ENCODE measurements at regions not wholly inside any gene's neighbourhood (a gene's known extent, or its start where the extent isn't known, plus 50 kb on each side); places are given as distances from the start of the nearest gene placed in this dataset.

DNA sequence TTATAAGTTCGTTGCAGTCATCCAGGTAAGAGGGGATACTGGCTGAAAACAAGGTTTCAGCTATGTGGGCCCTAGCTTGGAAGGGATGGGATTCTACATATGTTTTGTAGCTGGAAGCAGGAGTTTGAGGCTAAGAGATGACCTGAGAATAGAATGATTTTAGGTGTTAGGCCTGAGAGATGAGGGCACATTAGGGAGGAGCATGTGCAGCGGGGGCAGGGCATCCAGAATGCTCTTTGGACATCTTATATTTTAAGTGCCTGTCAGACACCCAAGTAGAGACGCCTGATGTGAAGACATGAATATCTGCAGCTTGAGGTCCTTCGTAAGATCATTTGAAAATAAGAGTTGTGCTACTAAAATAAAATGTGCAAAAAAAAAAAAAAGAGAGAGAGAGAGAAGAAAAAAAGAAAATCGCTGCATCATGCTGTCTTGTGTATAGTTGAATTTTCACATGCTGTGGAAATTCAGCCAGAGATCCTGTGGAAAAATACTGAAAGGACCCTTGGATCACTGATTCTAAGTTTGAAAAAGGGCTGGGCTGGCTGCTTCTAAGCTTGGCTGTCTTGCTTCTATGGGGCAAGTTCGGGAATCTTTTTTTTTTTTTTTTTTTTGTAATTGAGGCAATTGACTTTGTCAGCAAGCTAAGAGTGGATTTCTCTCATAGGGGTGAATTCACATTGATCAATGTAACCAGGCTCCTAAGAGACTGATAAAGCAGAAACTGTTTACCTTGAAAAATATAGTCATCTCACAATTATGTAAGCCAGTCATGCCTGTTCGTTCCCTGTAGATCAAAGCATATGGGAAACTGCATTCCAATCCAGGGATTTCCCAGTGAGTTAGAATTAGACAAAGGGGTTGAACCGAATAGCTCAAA, 341.0 kb upstream of the GATB start:
- Histone ChIP-seq H3K4me3 (ENCODE audit: low read length) (no peak overlapping the region), H3K9ac (ENCODE audit: low read length) (no peak overlapping the region), H3K36me3 (ENCODE audit: control insufficient read depth, insufficient read depth, low read length) (no peaks in the 10 kb centered on the region), H3K27me3 (ENCODE audit: control insufficient read depth, insufficient read depth, low read length) (no peaks in the 10 kb centered on the region), H3K27ac (ENCODE audit: low read depth, low read length) (no peak overlapping the region), H3K4me1 (ENCODE audit: control insufficient read depth, insufficient read depth, low read length) (peaks cover 6% of the 10 kb centered on the region)

DNA sequence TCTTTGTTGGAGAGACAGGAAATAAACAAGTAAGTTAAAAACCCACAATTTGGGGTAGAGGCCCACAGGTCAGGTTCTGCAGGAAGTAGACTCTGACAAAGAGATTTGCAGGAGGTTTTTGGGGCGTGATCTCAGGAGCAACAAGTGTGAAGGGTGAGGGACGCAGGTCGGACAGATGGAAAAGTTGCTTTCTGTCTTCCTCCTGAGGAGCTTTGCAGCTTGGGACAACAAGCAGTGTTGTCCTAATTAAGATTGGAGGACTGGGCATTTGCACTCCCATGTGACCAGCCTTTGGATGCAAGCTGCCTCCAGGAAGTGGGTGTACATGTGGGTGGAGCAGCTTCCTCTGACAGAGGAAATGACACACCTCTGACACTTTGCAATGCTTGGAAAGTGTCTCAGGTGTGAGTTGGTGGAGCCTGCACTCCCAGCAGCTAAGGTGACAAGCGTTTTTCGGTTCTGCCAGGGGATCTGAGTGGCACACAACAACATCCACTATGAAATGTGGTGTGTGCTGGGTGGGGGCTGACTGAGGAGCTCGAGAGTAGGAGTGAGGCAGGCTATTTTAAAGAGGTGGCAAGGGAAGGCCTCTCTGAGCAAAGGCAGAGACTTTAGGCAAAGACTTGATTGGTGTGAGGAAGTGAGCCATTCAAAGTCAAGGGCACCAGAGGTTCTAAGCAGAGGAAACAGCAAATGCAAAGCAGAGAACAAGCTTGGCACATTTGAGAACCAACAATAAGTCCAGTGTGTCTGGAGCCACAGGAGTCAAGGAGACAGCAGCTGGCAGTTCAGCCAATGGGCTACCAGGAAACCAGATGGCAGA, 339.8 kb upstream of the GATB start:
- Histone ChIP-seq H3K36me3 (ENCODE audit: control insufficient read depth, insufficient read depth, low read length) (no peaks in the 10 kb centered on the region), H3K4me3 (ENCODE audit: low read length) (no peak overlapping the region), H3K27ac (ENCODE audit: low read depth, low read length) (no peak overlapping the region), H3K27me3 (ENCODE audit: control insufficient read depth, insufficient read depth, low read length) (no peaks in the 10 kb centered on the region), H3K9ac (ENCODE audit: low read length) (no peak overlapping the region), H3K4me1 (ENCODE audit: control insufficient read depth, insufficient read depth, low read length) (peaks cover 2% of the 10 kb centered on the region)

DNA sequence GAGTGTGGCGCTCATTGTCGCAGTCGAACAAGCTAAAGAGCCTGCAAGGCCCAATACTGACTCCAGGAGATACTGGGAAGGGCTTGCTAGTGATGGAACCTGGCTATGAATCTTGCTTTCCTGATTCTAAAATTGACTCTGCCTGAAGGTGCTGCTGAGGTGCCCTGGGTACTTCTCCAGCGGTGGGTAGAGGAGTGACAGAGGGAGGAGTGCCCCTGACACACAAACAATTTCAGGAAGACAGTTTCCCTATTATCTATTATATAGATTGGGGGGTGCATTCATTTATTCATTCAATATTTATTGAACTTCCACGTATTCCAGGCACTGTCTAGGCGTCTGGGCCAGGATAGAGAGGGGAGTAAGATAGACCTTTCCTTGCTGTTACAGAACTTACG, 339.2 kb upstream of the GATB start:
- Histone ChIP-seq H3K27ac (ENCODE audit: low read depth, low read length) (no peak overlapping the region), H3K27me3 (ENCODE audit: control insufficient read depth, insufficient read depth, low read length) (no peaks in the 10 kb centered on the region), H3K4me1 (ENCODE audit: control insufficient read depth, insufficient read depth, low read length) (peaks cover 4% of the 10 kb centered on the region)

DNA sequence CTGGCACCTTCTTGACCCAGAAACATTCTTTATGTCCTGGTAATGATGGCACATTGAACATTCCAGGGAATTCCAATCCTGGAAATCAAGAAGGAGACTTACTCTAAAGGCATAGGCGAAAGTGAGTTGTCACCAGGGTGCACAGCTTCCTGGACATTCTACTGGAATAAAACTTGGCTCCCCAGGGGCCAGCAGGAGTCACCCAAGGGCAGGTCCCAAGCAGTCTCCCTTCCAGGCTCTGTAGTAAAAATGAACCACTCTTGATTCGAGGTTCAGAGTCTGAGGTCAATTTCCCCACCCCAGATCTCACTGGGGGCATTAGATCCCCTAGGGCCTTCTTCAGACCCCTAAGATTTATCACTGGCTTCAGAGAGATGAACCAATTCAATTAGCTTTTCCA, 338.7 kb upstream of the GATB start:
- H3K27me3 ChIP-seq (ENCODE audit: control insufficient read depth, insufficient read depth, low read length), result no peaks in the 10 kb centered on the region
- no peak overlapping the region for H3K27ac ChIP-seq (ENCODE audit: low read depth, low read length)
- H3K36me3 ChIP-seq (ENCODE audit: control insufficient read depth, insufficient read depth, low read length), result no peaks in the 10 kb centered on the region
- peaks cover 4% of the 10 kb centered on the region for H3K4me1 ChIP-seq (ENCODE audit: control insufficient read depth, insufficient read depth, low read length)
- no peak overlapping the region for H3K9ac ChIP-seq (ENCODE audit: low read length)
- H3K4me3 ChIP-seq (ENCODE audit: low read length), result no peak overlapping the region

More for the DNA sequence above, 339.2 kb upstream of the GATB start:
- Histone ChIP-seq H3K36me3 (ENCODE audit: control insufficient read depth, insufficient read depth, low read length) (no peaks in the 10 kb centered on the region), H3K9ac (ENCODE audit: low read length) (no peak overlapping the region), H3K4me3 (ENCODE audit: low read length) (no peak overlapping the region)

DNA sequence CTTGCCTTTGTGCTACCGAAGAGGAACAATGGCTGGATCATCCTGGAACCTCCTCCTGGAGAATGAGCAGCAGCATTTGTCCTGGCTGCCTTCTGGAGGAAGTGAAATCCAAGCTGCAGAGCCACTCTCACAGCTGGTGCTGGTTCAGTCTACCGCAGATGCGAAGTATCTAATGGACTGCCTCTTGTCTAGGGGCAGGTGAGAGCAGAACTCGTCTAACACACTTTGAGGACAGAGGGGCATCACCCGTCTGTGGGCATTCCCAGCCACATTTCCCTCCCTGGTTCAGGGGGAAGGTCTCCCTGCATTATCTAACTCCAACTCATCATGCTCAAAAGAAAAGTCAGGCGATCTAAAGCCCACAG, 338.2 kb upstream of the GATB start:
- H3K9ac ChIP-seq (ENCODE audit: low read length), result no peak overlapping the region
- no peak overlapping the region for H3K27ac ChIP-seq (ENCODE audit: low read depth, low read length)
- H3K4me1 ChIP-seq (ENCODE audit: control insufficient read depth, insufficient read depth, low read length), result peaks cover 4% of the 10 kb centered on the region
- H3K4me3 ChIP-seq (ENCODE audit: low read length), result no peak overlapping the region
- H3K27me3 ChIP-seq (ENCODE audit: control insufficient read depth, insufficient read depth, low read length), result no peaks in the 10 kb centered on the region
- no peaks in the 10 kb centered on the region for H3K36me3 ChIP-seq (ENCODE audit: control insufficient read depth, insufficient read depth, low read length)

DNA sequence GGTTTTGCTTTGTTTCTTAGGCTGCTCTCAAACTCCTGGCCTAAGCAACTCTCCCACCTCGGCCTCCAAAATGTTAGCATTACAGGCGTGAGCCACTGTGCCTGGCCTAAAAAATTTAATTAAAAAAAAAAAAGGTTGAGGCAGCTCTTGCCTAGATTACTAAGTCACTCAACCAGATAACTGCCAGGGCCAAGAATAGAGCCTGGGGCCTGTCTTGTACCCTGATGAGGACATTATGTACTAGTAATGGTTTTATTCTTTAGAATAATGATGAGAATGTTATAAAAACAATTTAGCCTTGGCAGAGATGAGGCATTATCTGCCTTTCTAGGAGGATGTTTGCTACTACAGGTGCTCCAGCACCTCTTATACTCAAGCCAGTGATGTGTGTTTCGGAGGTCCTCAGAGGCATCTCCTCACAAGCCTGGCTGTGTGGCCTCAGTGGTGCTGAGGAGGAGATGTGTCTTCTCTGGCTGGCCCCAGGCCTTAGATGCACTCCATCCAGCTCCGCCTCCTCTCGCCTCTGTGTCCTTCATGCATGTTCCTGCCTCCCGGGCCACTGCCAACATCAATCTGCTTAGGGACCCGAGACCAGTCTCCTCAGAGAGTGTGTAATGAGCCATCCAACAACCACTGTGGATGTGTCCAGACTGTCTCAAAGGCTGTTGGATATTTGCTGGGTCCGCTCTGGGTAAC, 337.7 kb upstream of the GATB start:
- Histone ChIP-seq H3K27me3 (ENCODE audit: control insufficient read depth, insufficient read depth, low read length) (no peaks in the 10 kb centered on the region), H3K4me1 (ENCODE audit: control insufficient read depth, insufficient read depth, low read length) (peaks cover 4% of the 10 kb centered on the region), H3K9ac (ENCODE audit: low read length) (no peak overlapping the region), H3K4me3 (ENCODE audit: low read length) (no peak overlapping the region), H3K27ac (ENCODE audit: low read depth, low read length) (no peak overlapping the region), H3K36me3 (ENCODE audit: control insufficient read depth, insufficient read depth, low read length) (no peaks in the 10 kb centered on the region)

DNA sequence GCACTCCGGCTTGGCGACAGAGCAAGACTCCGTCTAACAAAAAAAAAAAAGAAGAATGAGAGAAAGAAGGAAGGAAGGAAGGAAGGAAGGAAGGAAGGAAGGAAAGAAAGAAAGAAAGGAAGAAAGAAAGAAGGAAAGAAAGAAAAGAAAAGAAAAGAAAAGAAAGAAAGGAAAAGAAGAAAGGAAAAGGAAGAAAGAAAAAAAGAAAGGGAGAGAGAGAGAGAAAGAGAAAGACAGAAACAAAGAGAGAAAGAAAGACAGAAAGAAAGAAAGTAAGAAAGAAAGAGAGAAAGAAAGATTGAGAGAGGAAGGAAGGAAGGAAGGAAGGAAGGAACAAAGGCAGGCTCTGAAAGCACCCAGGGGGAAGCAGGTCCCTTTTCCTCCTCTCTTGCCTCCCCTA, 336.6 kb upstream of the GATB start:
- Histone ChIP-seq H3K36me3 (ENCODE audit: control insufficient read depth, insufficient read depth, low read length) (no peaks in the 10 kb centered on the region), H3K4me3 (ENCODE audit: low read length) (no peak overlapping the region), H3K27ac (ENCODE audit: low read depth, low read length) (no peak overlapping the region), H3K27me3 (ENCODE audit: control insufficient read depth, insufficient read depth, low read length) (no peaks in the 10 kb centered on the region), H3K9ac (ENCODE audit: low read length) (no peak overlapping the region), H3K4me1 (ENCODE audit: control insufficient read depth, insufficient read depth, low read length) (peaks cover 4% of the 10 kb centered on the region)

DNA sequence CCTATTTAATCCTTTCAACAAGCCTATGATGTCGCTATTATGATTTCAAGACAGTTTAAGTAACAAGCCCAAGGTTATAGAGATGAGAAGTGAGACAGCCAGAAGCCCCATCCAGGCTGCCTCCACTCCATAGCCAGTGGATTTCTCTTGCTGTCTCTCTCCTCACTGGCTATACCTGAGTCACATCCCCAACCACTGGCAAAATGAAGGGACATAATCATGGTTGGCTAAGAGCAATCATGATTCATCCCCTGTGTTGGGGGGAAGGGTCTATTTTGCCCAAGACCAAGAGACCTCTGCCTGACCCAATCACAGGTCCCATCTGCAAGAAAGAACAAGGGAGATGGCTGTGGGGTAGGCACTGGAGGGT, 334.9 kb upstream of the GATB start:
- Histone ChIP-seq H3K4me1 (ENCODE audit: control insufficient read depth, insufficient read depth, low read length) (peaks cover 4% of the 10 kb centered on the region), H3K4me3 (ENCODE audit: low read length) (no peak overlapping the region), H3K27ac (ENCODE audit: low read depth, low read length) (no peak overlapping the region), H3K9ac (ENCODE audit: low read length) (no peak overlapping the region), H3K27me3 (ENCODE audit: control insufficient read depth, insufficient read depth, low read length) (no peaks in the 10 kb centered on the region), H3K36me3 (ENCODE audit: control insufficient read depth, insufficient read depth, low read length) (no peaks in the 10 kb centered on the region)

DNA sequence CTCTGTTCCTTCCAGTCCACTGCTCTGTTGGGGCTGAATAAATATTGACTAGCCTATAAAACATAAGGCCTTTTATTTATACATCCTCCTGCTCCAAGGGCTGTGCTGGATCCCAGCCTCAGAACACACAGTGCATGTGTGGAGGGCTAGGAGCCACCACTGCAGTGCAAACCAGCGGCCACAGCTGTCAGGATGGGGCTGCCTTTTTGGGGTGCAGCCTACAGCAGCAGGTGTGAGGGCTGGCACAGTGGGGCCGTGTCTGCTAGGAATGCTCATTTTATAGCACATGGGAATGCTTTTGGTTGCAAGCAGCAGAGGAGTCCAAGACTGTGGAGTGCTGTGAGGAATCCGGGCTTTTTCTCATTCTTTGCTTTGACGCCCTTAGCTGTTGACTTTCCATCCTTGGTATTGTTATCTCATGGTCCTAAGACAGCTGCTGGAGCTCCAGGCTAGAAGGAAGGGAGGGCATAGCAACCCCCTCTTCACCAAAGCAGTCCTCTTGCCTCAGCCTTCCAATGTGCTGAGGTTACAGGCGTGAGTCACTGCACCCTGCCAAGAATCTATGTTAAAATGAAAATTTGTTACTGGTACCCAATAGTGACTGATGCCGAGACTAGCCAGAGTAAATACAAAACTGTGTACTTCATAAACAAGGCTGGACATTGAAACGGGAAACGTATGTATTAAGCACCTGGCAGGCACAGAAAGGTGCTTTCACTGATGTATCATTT, 334.3 kb upstream of the GATB start:
- H3K36me3 ChIP-seq (ENCODE audit: control insufficient read depth, insufficient read depth, low read length), result no peaks in the 10 kb centered on the region
- H3K4me3 ChIP-seq (ENCODE audit: low read length), result no peak overlapping the region
- H3K9ac ChIP-seq (ENCODE audit: low read length), result no peak overlapping the region
- no peak overlapping the region for H3K27ac ChIP-seq (ENCODE audit: low read depth, low read length)
- H3K27me3 ChIP-seq (ENCODE audit: control insufficient read depth, insufficient read depth, low read length), result no peaks in the 10 kb centered on the region
- peaks cover 4% of the 10 kb centered on the region for H3K4me1 ChIP-seq (ENCODE audit: control insufficient read depth, insufficient read depth, low read length)

DNA sequence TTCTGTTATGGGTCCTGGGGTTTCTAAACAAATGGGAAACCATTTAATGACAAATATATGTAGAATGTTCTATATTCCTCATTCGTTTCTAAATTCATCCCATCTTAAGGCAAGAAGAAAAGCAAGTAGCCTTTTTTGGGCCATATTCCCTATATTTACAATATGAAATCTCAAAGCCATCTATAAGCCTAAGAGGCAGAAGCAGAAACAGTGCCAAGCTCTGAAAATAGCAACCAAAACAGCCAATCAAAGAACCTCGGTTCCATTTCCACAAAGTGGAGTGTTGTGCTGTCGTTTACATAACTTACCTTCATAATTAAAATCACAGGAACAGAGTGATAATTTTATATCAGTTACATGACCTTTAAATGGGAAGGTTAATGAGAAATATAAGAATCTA, 330.6 kb upstream of the GATB start:
- no peak overlapping the region for H3K9ac ChIP-seq (ENCODE audit: low read length)
- H3K27ac ChIP-seq (ENCODE audit: low read depth, low read length), result no peak overlapping the region
- H3K27me3 ChIP-seq (ENCODE audit: control insufficient read depth, insufficient read depth, low read length), result no peaks in the 10 kb centered on the region
- no peaks in the 10 kb centered on the region for H3K36me3 ChIP-seq (ENCODE audit: control insufficient read depth, insufficient read depth, low read length)
- peaks cover 4% of the 10 kb centered on the region for H3K4me1 ChIP-seq (ENCODE audit: control insufficient read depth, insufficient read depth, low read length)
- H3K4me3 ChIP-seq (ENCODE audit: low read length), result no peak overlapping the region

DNA sequence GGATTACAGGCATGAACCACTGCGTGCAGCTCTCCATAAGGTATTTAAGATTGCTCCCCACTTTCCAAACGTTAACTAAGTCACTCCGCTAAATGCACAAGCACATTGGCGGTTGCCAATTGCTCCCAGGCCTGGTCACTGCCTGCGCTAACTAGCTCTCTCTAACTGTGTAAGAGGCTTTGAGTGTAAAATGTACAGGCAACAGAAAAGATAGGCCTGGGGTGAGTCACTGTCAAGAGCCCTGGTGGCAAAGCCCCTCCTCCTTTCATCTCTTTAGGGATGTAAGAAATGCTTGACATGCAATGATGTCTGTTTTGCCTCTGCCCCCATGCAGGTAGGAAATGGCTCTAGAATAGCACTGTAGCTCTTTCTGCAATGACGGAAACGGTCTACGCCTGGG, 329.7 kb upstream of the GATB start:
- Histone ChIP-seq H3K27me3 (ENCODE audit: control insufficient read depth, insufficient read depth, low read length) (no peaks in the 10 kb centered on the region), H3K9ac (ENCODE audit: low read length) (no peak overlapping the region), H3K36me3 (ENCODE audit: control insufficient read depth, insufficient read depth, low read length) (no peaks in the 10 kb centered on the region), H3K4me1 (ENCODE audit: control insufficient read depth, insufficient read depth, low read length) (peaks cover 4% of the 10 kb centered on the region), H3K4me3 (ENCODE audit: low read length) (no peak overlapping the region), H3K27ac (ENCODE audit: low read depth, low read length) (no peak overlapping the region)

DNA sequence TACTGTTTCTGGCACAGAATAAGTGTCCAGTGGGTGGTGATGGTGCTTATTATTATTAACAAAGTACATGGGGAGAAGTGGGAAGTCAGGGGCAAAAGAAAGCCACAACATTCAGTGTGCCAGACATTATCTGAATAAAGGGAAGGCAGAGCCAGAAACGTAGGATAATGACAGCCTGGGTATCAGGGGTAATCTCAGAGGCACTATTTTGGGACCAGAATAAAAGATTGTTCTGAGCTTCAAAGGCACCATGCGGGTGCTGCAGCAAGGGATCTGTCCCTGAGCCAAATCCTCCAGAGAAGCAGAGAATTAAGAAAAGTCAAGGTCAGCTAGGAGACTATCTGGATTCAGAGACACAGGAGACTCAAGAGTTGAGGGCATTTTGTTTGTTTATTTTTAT, 328.8 kb upstream of the GATB start:
- H3K4me1 ChIP-seq (ENCODE audit: control insufficient read depth, insufficient read depth, low read length), result no peaks in the 10 kb centered on the region
- no peak overlapping the region for H3K9ac ChIP-seq (ENCODE audit: low read length)
- H3K27ac ChIP-seq (ENCODE audit: low read depth, low read length), result no peak overlapping the region

More for the DNA sequence above, 328.8 kb upstream of the GATB start:
- Histone ChIP-seq H3K36me3 (ENCODE audit: control insufficient read depth, insufficient read depth, low read length) (no peaks in the 10 kb centered on the region), H3K4me3 (ENCODE audit: low read length) (no peak overlapping the region), H3K27me3 (ENCODE audit: control insufficient read depth, insufficient read depth, low read length) (no peaks in the 10 kb centered on the region)

All from rectal smooth muscle tissue (tissue), 1 donor.